ENCODE measurements at regions not wholly inside any gene's neighbourhood (a gene's known extent, or its start where the extent isn't known, plus 50 kb on each side); places are given as distances from the start of the nearest gene placed in this dataset.

DNA sequence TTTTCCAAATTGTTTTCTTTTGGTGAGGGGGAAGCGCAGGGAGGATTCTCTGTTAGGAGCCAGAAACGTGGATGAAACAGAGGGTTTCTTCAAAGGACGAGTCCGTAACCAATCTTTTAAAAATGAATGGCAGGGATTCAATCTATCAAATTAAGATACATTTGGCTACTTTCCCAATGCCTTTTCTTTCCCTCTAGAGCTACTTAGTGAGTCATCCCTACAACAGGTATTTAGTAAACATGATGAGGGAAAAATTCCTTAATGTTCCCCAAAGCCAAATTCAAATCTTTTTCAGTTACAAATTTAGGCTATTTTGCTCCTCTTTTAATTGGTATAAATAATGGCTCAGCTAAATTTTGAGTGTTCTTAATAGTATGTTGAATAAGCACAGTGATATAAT is 366.4 kb upstream of the RIOK2 start:
- TF ChIP-seq, protein P1, sequence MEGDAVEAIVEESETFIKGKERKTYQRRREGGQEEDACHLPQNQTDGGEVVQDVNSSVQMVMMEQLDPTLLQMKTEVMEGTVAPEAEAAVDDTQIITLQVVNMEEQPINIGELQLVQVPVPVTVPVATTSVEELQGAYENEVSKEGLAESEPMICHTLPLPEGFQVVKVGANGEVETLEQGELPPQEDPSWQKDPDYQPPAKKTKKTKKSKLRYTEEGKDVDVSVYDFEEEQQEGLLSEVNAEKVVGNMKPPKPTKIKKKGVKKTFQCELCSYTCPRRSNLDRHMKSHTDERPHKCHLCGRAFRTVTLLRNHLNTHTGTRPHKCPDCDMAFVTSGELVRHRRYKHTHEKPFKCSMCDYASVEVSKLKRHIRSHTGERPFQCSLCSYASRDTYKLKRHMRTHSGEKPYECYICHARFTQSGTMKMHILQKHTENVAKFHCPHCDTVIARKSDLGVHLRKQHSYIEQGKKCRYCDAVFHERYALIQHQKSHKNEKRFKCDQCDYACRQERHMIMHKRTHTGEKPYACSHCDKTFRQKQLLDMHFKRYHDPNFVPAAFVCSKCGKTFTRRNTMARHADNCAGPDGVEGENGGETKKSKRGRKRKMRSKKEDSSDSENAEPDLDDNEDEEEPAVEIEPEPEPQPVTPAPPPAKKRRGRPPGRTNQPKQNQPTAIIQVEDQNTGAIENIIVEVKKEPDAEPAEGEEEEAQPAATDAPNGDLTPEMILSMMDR (conservative IDR thresholded peaks at IDR 0.05; ENCODE audit: low read depth, low read length), result no peak
- H3K4me3 ChIP-seq (ENCODE audit: low read length), result no peak overlapping the region
- no peak for DNase-seq (ENCODE audit: low read depth)

DNA sequence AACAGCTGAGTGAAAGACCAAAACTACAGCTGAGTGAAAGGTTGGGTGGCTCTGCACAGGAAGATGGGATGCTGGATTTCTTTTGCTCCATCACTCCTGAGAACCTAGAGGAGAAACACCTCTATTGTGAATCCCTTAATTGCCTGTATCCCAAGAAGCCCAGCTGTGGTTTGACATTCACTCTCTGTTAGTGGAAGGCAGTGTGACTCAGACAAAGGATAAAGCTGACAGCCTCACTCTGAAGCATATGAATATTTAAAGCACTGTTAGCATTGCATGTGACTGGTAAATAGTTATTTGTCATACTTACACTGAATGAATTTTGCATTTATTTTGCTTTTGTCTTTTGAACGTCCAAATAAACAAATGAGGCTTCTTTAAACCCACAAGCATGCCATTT is 367.1 kb upstream of the RIOK2 start:
- TF ChIP-seq, protein P1 (conservative IDR thresholded peaks at IDR 0.05; ENCODE audit: low read depth, low read length), result no peak
- peak; percentile 33 for DNase-seq (ENCODE audit: low read depth)
- H3K4me3 ChIP-seq (ENCODE audit: low read length), result no peak overlapping the region

DNA sequence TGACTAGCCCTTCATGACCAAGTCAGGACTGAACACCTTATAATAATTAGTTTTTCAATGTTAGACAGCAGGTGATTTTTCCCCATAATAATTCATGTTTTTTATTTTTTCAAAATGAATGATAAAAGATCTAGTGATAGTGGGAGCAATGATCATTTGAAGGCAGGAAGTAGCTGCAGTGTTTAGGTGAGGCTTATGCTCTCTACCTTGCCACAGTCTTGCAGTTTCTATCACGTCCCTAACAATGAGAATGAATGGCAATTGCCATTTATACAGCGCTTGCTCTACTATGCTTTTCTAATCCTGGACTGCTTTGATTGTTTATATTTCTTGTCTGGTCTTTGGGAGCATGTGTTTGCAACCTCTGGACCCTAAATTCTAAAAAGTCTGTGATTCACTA is 367.8 kb upstream of the RIOK2 start:
- DNase-seq (ENCODE audit: low read depth), result no peak
- H3K4me3 ChIP-seq (ENCODE audit: low read length), result no peak overlapping the region
- TF ChIP-seq, protein P1 (conservative IDR thresholded peaks at IDR 0.05; ENCODE audit: low read depth, low read length), result no peak

DNA sequence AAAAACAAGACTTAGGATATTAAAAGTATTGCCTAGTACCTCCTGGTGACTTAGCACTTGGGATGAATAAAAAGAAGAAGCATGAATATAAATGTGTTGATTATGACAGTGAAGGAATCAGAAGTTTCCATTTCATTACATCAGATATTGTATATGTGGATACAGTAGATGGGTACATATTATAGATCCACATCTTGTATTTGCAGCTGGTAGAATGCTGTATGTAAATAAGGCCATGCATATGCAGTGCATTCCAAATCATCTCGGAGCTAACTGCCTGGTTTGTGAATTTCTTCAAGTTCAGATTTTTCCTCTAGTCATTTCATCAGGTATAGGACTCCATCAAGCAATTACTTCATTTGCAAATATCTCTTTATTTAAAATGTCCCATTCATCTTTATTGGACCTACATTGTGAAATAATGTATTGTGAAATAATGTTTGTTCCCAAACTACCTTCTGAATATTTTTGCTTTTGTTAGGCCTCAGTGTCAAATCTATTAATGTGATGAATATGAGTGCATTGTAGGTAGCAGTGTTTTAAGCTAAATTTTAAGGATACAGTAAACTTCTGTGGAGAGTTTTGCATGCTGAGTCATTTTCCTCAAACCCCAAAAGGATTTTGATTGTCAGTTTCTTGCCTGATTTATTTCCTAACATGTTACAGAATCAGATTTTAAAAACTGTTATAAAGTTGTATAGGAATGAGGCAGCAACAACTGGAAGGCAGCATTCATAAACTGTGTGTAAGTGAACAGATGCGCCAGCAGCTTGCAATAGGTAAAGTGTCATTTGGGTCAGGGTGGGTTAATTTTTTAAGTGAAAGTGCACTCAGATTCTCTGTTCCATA is 370.8 kb upstream of the RIOK2 start:
- no peak for DNase-seq (ENCODE audit: low read depth)
- TF ChIP-seq, protein P1 (conservative IDR thresholded peaks at IDR 0.05; ENCODE audit: low read depth, low read length), result no peak
- H3K4me3 ChIP-seq (ENCODE audit: low read length), result no peak overlapping the region

DNA sequence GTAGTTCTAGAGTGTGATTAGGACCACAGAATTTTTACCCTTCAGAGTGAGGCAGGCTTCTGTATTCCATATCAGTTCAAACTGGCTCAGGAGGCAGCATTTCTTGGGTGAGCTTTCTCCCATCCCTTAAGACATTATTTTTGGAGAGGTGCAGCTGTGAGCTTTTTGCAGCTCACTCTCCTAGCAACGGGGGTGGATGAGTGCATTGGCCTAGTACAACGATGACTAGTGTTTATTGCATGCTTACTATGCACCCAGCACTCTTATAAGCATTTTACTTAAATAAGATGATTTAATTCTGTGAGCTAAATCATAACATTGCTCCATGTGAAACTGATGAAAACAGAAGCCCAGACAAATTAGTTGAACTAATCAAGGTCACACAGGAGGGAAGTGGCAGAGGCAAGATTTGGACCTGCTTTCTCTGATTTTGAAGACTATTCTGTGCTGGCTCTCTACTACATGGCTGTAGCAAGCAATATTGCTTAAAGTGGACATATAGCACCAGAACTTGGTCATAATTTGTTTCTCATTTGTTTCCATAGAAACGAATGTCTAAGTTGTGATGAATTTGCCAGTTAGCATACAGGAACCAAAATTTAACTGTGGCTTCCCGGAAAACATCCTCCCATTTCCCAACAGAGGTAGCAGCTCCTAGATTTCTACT is 372.1 kb upstream of the RIOK2 start:
- DNase-seq (ENCODE audit: low read depth), result no peak
- H3K4me3 ChIP-seq (ENCODE audit: low read length), result no peak overlapping the region
- TF ChIP-seq, protein P1 (conservative IDR thresholded peaks at IDR 0.05; ENCODE audit: low read depth, low read length), result no peak

DNA sequence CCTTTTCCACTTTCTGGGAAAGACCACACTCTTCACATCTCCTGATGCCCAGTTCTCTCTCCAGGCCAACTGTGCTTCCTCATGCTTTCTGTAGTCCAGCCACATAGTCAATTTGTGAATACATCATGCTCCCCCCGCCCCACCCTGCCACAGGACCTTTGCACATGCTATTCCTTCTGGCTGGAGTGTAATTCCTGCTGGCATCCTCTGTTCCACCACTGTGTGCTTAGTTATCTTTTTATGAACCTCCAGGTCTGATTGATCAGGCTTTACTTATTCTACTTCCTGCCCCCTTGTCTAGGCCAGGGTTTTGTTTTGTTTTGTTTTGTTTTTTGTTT is 372.6 kb upstream of the RIOK2 start:
- TF ChIP-seq, protein P1 (conservative IDR thresholded peaks at IDR 0.05; ENCODE audit: low read depth, low read length), result no peak
- DNase-seq (ENCODE audit: low read depth), result no peak
- no peak overlapping the region for H3K4me3 ChIP-seq (ENCODE audit: low read length)

Data from retinal pigment epithelial cell (primary cell).